ENCODE measurements at regions not wholly inside any gene's neighbourhood (a gene's known extent, or its start where the extent isn't known, plus 50 kb on each side); places are given as distances from the start of the nearest gene placed in this dataset.
A peak's percentile ranks its signal among the peaks of the same experiment; 100 is the strongest.

DNA sequence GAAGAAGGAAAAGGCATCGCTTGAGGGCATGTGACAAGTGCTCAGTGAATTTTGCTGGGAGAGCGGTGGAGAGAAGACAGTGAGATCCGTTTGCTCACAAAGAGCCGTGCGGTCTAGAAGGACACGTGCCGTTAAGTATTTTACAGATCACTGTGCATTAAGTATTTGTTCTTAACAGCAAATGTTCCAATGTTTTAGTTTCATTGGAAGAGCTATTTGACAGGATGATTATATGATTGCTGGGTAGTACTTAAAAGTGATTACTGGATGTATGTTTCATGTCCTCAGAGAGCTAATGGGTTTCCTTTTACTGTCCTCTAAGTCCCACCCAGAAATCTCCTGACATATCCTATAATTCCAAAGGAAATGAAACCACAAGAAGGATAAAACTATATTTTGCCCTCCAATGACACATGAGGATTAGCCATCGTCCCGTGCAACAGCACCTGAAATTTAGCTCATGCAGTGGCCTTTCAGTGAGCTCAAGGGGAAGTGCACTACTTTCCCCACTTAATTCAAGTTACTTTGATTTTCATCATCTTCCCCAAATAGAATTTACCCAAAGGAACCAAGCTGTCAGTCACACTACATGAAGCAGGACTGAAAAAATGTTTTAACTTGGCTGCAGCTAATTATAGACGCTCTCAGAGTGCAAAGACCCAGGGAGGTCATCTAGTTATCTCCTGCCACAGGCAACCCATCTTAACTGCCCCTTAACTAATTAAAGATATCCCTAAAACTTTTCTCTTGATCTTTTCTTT, 80.3 kb downstream of the KLF6 start:
- H3K9ac ChIP-seq (ENCODE audit: low read length): no peak overlapping the region
- no peak overlapping the region for H3K4me3 ChIP-seq (ENCODE audit: low read length)
- H3K27me3 ChIP-seq (ENCODE audit: control insufficient read depth, insufficient read depth, low read length): no peaks in the 10 kb centered on the region
- H3K9me3 ChIP-seq (ENCODE audit: control insufficient read depth, low read depth, low read length): no peaks in the 10 kb centered on the region
- peaks cover 7% of the 10 kb centered on the region for H3K4me1 ChIP-seq (ENCODE audit: control insufficient read depth, low read depth, low read length)
- H3K27ac ChIP-seq (ENCODE audit: low read length): no peak overlapping the region
- H3K36me3 ChIP-seq (ENCODE audit: control insufficient read depth, low read depth, low read length): no peaks in the 10 kb centered on the region

DNA sequence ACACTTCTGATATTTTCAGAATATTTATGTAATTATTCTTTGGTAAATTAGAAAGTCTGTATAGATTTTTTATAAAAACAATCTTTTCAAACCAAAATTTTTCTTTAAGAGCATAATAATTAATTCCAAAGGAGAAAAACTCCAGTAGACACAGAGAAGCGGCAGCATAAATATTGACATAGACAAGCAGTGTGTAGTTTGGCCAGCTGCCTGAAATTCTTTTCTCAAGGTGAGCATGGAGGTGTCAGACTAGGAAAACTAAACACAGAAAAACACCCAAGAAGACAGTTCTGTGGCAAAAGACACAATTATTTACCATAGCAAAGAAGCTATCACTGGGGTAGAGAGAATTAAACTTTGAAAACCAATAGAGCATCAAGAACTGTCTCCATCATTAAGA, 82.4 kb downstream of the KLF6 start:
- Histone ChIP-seq H3K36me3 (ENCODE audit: control insufficient read depth, low read depth, low read length) (no peaks in the 10 kb centered on the region), H3K9ac (ENCODE audit: low read length) (no peak overlapping the region), H3K4me3 (ENCODE audit: low read length) (no peak overlapping the region), H3K27ac (ENCODE audit: low read length) (no peak overlapping the region), H3K27me3 (ENCODE audit: control insufficient read depth, insufficient read depth, low read length) (no peaks in the 10 kb centered on the region), H3K9me3 (ENCODE audit: control insufficient read depth, low read depth, low read length) (no peaks in the 10 kb centered on the region), H3K4me1 (ENCODE audit: control insufficient read depth, low read depth, low read length) (peaks cover 19% of the 10 kb centered on the region)

DNA sequence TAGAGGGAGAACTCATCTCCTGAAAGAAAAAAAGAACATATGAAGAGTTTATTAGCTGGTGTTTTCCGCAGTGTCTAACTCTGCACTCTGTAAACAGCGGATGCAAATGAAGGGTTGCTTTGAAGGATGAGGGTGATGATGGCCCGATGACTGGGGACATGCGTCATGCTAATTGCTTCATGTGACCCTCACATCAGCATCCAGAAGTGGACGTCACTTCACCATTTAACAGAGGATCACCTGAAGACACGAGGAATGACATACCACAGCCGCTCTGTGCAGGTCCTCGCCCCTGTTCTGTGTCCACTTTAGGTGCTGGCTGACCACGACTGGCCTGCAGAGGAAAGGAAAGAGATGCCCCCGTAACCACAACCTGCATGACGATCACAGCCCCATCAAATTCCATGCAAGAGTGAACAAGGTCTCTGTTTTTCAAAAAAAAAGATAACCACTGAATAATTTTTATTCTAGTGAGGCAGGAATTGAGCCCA, 82.9 kb downstream of the KLF6 start:
- no peaks in the 10 kb centered on the region for H3K9me3 ChIP-seq (ENCODE audit: control insufficient read depth, low read depth, low read length)
- no peak overlapping the region for H3K27ac ChIP-seq (ENCODE audit: low read length)
- H3K4me1 ChIP-seq (ENCODE audit: control insufficient read depth, low read depth, low read length): peaks cover 19% of the 10 kb centered on the region
- H3K4me3 ChIP-seq (ENCODE audit: low read length): no peak overlapping the region
- H3K36me3 ChIP-seq (ENCODE audit: control insufficient read depth, low read depth, low read length): no peaks in the 10 kb centered on the region
- H3K27me3 ChIP-seq (ENCODE audit: control insufficient read depth, insufficient read depth, low read length): no peaks in the 10 kb centered on the region
- no peak overlapping the region for H3K9ac ChIP-seq (ENCODE audit: low read length)

DNA sequence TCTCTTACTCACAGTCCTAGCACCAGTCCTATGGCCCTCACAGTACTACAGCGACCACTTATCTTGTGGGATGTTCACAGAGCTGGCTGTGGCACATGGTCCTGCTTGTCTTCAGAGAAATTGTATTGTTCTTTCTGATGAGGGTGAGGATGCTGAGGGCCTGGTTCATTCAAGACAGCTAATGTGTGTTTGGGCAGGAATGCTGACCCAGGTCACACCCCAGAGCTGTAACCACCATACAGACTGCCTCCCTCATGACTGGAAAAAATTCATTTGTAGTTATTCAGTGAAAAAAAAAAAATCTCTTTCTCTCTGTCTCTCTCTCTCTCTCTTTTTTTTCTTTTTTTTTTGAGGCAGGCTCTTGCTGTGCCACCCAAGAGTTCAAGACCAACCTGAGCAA, 83.5 kb downstream of the KLF6 start:
- Histone ChIP-seq H3K4me1 (ENCODE audit: control insufficient read depth, low read depth, low read length) (peaks cover 19% of the 10 kb centered on the region), H3K27ac (ENCODE audit: low read length) (no peak overlapping the region), H3K36me3 (ENCODE audit: control insufficient read depth, low read depth, low read length) (no peaks in the 10 kb centered on the region), H3K4me3 (ENCODE audit: low read length) (no peak overlapping the region), H3K27me3 (ENCODE audit: control insufficient read depth, insufficient read depth, low read length) (no peaks in the 10 kb centered on the region), H3K9ac (ENCODE audit: low read length) (no peak overlapping the region), H3K9me3 (ENCODE audit: control insufficient read depth, low read depth, low read length) (no peaks in the 10 kb centered on the region)

DNA sequence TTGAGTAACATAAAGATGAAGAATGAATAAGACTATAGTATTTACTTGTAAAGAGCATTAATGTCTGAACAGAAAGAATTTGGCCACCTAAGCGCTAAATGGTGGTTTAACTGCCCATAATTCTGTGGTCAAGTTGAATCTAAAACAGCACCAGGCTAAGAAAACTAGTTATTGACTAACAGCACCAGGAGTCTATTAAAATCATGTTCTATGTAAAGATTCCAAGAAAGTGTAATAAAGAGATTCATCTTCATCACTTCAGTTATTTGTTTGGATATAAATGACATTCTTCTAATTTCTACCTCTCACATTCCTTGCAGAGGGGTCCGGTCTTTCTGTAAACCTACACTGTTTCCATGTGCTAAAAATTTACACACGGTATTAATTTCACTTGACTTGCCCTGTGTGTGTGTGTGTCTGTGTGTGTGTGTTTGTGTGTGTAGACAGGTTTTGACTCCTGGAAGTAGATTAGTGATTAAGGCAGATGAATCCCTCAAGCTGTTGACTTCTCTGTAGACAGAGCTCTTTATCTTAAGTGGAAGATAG, 84.4 kb downstream of the KLF6 start:
- no peaks in the 10 kb centered on the region for H3K27me3 ChIP-seq (ENCODE audit: control insufficient read depth, insufficient read depth, low read length)
- no peak overlapping the region for H3K9ac ChIP-seq (ENCODE audit: low read length)
- H3K4me3 ChIP-seq (ENCODE audit: low read length): no peak overlapping the region
- H3K36me3 ChIP-seq (ENCODE audit: control insufficient read depth, low read depth, low read length): no peaks in the 10 kb centered on the region
- H3K27ac ChIP-seq (ENCODE audit: low read length): no peak overlapping the region
- H3K4me1 ChIP-seq (ENCODE audit: control insufficient read depth, low read depth, low read length): peaks cover 19% of the 10 kb centered on the region
- H3K9me3 ChIP-seq (ENCODE audit: control insufficient read depth, low read depth, low read length): no peaks in the 10 kb centered on the region

DNA sequence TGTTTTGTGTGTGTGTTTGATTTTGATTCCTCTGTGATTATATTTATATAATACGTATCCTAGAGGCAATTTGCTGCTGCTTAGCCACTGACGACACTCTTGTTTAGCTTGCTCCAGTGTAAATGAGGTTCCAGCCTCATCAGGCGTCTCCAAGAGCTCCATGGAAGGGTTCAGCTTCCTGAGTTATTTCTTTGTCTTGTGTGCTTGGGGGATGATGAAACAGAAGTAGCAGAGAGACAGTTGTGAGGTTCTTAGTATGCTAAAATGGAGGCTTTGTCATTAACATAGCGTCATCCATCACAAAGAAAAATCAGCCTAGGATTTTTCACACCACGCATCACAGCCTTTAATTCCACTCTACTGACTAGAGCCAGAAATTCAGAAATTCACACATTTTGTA, 85.1 kb downstream of the KLF6 start:
- Histone ChIP-seq H3K9me3 (ENCODE audit: control insufficient read depth, low read depth, low read length) (no peaks in the 10 kb centered on the region), H3K27ac (ENCODE audit: low read length) (peak overlapping the region; percentile 18), H3K4me1 (ENCODE audit: control insufficient read depth, low read depth, low read length) (peaks cover 19% of the 10 kb centered on the region), H3K9ac (ENCODE audit: low read length) (peak overlapping the region; percentile 19), H3K27me3 (ENCODE audit: control insufficient read depth, insufficient read depth, low read length) (no peaks in the 10 kb centered on the region), H3K4me3 (ENCODE audit: low read length) (no peak overlapping the region), H3K36me3 (ENCODE audit: control insufficient read depth, low read depth, low read length) (no peaks in the 10 kb centered on the region)

DNA sequence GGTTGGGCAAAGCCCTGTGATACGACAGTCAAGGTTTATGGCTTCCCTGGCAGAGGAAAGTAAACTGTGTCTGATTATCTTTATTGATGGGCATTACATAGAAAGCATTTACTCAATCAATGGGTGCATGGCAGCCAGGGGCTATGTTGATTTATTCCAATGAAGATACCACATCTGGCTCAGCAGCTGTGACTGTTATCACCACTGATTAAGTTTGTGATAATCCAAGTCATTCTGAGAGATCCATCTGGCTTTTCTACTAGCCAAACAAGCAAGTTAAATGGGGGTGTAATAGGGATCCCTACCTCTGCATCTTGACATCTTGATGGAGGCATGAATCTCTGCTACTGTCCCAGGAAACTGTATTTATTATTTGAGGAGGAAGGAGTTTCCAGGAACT, 86.7 kb downstream of the KLF6 start:
- no peak overlapping the region for H3K9ac ChIP-seq (ENCODE audit: low read length)
- H3K4me3 ChIP-seq (ENCODE audit: low read length): no peak overlapping the region
- H3K4me1 ChIP-seq (ENCODE audit: control insufficient read depth, low read depth, low read length): peaks cover 19% of the 10 kb centered on the region
- H3K9me3 ChIP-seq (ENCODE audit: control insufficient read depth, low read depth, low read length): no peaks in the 10 kb centered on the region
- no peaks in the 10 kb centered on the region for H3K36me3 ChIP-seq (ENCODE audit: control insufficient read depth, low read depth, low read length)
- H3K27ac ChIP-seq (ENCODE audit: low read length): no peak overlapping the region
- H3K27me3 ChIP-seq (ENCODE audit: control insufficient read depth, insufficient read depth, low read length): no peaks in the 10 kb centered on the region

DNA sequence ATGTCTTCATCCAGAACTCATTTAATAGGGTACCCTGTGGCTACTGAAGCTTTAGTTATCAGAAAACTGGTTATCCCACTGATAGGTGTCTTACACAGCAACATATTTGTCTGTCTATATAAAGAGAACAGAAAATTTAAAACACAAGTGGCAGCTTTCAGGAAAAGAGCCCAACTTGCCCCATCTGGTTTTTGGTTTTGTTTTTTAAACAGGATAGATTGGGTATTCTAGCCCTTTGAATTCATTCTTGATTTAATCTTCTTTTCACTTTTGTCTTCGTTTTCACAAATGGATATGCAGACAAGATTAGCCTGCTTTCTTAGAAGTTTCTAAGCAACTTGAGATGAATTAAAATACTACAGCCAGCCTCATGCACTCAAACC, 91.3 kb downstream of the KLF6 start:
- H3K27me3 ChIP-seq (ENCODE audit: control insufficient read depth, insufficient read depth, low read length): no peaks in the 10 kb centered on the region
- H3K27ac ChIP-seq (ENCODE audit: low read length): no peak overlapping the region
- no peak overlapping the region for H3K9ac ChIP-seq (ENCODE audit: low read length)
- H3K4me3 ChIP-seq (ENCODE audit: low read length): no peak overlapping the region
- H3K9me3 ChIP-seq (ENCODE audit: control insufficient read depth, low read depth, low read length): no peaks in the 10 kb centered on the region
- H3K36me3 ChIP-seq (ENCODE audit: control insufficient read depth, low read depth, low read length): no peaks in the 10 kb centered on the region
- H3K4me1 ChIP-seq (ENCODE audit: control insufficient read depth, low read depth, low read length): peaks cover 4% of the 10 kb centered on the region

DNA sequence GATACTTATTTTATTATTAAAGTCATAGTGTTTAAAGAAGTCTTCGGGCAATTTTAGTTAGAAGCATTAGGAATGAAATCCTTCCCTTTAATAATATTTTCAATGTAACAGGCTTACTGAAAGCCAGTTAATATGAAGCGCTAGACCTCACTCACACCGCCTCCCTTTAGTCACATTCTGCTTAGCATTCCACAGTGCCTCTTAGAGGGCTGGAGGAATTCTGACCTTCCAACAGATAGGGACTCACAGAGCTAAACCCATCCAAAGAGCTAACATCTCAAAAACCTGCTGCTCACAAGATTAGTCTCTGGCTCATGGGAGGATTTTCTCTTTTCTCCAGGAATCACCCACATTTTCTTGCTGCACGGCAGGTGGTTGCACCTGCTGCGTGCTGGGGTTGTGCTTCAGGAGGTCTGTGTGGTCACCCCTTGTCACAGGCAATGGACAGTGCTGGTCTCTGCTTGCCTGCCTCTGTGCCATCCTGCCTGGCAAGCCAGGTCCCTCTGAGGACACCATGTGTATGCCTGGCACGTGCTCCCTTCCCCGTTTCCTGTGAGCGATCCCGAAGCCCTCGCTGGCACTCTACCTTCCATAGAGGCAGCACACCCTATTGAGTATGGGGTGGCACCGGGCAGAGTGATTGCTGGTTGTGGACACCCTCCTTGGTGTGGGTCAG, 91.8 kb downstream of the KLF6 start:
- H3K4me3 ChIP-seq (ENCODE audit: low read length): no peak overlapping the region
- no peak overlapping the region for H3K9ac ChIP-seq (ENCODE audit: low read length)
- H3K36me3 ChIP-seq (ENCODE audit: control insufficient read depth, low read depth, low read length): no peaks in the 10 kb centered on the region
- H3K27me3 ChIP-seq (ENCODE audit: control insufficient read depth, insufficient read depth, low read length): no peaks in the 10 kb centered on the region
- H3K4me1 ChIP-seq (ENCODE audit: control insufficient read depth, low read depth, low read length): no peaks in the 10 kb centered on the region
- no peaks in the 10 kb centered on the region for H3K9me3 ChIP-seq (ENCODE audit: control insufficient read depth, low read depth, low read length)
- no peak overlapping the region for H3K27ac ChIP-seq (ENCODE audit: low read length)

DNA sequence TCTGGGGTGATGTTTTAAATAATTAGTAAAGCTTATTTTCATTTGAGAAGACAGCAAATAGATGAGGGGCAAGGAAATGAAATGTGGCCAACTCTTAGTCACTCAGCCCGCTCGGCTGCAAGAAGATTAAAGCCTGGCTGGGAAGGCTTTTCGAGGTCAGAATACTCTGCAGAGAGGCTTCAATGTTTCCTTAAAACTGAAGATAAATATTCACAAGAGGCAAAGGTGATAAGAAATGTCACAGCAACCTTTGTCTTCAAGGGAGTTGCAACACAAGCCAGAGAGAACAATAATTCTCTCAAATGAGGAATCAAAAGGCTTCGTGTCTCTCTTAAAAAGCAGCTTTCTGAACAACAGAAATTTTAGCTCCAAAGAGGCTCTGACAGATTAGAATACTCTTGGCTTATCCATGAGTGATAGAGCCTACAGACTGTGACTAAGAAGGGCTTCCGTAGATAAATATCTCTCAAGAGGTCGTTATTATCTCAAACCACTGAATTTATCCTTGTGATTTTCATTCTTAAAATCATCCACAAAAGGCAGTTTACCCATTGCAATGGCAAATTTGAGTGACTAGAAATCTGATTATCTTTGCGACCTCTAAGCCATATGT, 92.5 kb downstream of the KLF6 start:
- Histone ChIP-seq H3K27me3 (ENCODE audit: control insufficient read depth, insufficient read depth, low read length) (no peaks in the 10 kb centered on the region), H3K4me3 (ENCODE audit: low read length) (no peak overlapping the region), H3K36me3 (ENCODE audit: control insufficient read depth, low read depth, low read length) (no peaks in the 10 kb centered on the region), H3K4me1 (ENCODE audit: control insufficient read depth, low read depth, low read length) (no peaks in the 10 kb centered on the region), H3K27ac (ENCODE audit: low read length) (no peak overlapping the region), H3K9ac (ENCODE audit: low read length) (no peak overlapping the region), H3K9me3 (ENCODE audit: control insufficient read depth, low read depth, low read length) (no peaks in the 10 kb centered on the region)

DNA sequence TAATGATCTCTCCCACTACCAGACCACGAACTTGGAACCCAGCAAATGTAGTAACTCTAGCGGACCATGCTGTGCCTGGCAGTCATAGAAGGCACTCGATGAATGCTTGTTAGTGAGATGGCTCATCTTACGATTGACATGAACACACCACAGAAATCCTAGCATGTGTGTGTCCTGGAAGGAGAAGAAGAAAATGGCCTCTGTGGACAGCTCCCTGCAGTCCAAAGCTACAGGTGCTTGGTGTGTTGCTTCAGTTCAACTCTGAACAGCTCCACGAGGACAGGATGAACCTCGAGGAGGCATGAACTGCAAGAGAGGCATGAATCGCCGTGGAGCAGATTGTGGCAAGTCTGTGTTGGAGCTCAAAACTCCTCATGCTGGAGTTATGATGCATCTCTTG, 93.5 kb downstream of the KLF6 start:
- H3K4me3 ChIP-seq (ENCODE audit: low read length): no peak overlapping the region
- H3K27ac ChIP-seq (ENCODE audit: low read length): no peak overlapping the region
- H3K27me3 ChIP-seq (ENCODE audit: control insufficient read depth, insufficient read depth, low read length): no peaks in the 10 kb centered on the region
- H3K36me3 ChIP-seq (ENCODE audit: control insufficient read depth, low read depth, low read length): no peaks in the 10 kb centered on the region
- no peaks in the 10 kb centered on the region for H3K4me1 ChIP-seq (ENCODE audit: control insufficient read depth, low read depth, low read length)
- H3K9ac ChIP-seq (ENCODE audit: low read length): no peak overlapping the region
- no peaks in the 10 kb centered on the region for H3K9me3 ChIP-seq (ENCODE audit: control insufficient read depth, low read depth, low read length)
